T47D (cell line): ENCODE measurements at regions not wholly inside any gene's neighbourhood (a gene's known extent, or its start where the extent isn't known, plus 50 kb on each side); places are given as distances from the start of the nearest gene placed in this dataset.
"Not testable (repeated sequence)": the region's sequence is repeated elsewhere in the genome, so short reads cannot be mapped to it uniquely, and the experiment has no call there.

ENCODE experiments used
- DNase-seq, 2 experiments: peaks; one replicate each; pipeline versions ENCODE4 v3.0.0 to v3.0.0-alpha.2; 2011 to 2012; ENCODE audit warnings: low read depth in 1 of 2, low spot score in 1 of 2
- JUND ChIP-seq: IDR thresholded peaks from 2 replicates; pipeline ENCODE4 v1.6.1; 2012; ENCODE audit warnings: low read depth
- in situ Hi-C: cut with HindIII; loops from 2 replicates; pipeline ENCODE4 v1.10.0; 2016; ENCODE audit warnings: low sequenced_read_pairs, low pct_unique_long_range_greater_than_20kb

DNA sequence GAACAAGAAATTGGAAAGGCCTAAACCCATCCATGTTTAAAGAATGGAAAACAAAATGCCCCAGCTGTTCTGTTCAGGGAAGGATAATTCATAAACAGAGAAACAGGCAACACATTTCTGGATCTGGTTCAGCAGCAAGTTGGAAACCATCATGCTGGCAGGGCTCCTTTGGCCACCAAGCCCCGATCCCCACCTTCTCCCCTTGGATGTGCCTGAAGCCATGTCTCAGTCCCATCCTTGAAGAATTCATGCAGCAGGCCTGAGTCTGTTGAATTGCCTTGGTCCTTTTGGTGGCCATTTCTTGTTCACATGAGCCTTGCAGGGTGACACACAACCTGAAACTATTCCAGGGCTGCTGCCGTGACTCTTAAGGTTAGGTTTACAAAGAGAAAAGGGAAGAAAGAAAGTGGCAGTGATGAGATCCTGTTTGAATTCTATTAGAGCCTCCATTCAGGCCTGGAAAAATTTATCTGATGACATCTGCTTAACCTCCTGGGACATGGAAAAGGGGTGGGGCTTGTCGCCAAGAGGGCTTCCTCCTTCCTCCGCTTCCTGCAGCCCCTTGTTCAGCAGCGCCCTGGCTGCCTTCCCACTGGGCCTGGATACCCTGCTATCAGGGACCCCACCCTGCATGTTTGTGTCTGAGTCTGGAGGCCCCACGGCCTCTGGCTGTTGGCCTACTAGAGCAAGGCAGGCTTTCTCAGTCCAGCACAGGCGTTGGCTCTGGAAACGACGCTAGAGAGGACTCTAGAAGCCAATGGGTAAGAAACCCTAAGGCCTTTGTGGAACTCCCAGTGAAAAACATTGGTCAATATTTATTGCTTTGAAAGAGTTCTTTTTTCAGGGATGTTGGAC, 341.9 kb downstream of the C12orf75 start:
- no peak for TF ChIP-seq JUND
- no peak for DNase-seq
- in situ Hi-C loops, result no loop called here

DNA sequence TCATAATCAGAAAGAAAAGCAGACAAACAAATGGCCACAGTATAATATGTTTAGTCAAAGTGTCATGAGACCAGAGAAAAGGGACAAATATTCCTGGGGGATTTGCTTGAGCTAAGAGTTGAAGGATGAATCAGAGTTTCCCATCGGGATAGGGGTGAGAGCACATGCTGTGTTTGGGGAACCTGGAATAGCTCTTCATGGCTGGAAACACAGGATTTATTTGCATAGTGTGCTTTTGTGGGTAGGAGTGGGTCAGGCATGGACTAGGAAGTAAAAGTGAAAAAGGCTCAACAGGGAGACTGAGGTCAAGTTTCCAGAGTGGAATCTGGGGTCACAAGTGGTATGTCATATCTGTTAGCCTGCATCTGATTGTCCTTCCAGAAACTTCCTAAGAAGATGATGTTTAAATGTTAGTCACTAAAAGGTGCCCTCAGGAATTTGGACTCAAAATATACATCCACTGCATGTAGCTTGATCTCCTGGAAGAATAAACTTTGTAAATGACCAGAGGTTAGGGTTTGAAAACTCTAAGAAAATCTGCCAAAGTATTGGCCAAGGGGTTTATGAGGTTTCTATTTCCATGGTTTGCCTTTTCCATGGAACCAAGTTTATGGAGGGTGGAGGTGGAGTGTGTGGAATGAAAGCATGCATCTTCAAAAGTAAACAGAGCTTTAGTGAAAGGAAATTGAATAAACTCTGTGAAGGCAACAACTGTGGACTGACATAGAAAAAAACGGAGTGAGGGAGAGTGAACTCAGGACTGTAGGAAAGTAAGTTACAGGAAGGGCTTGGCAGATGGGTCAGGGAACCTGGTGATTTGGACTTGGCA, 344.6 kb downstream of the C12orf75 start:
- DNase-seq, result no peak
- no peak for TF ChIP-seq JUND
- in situ Hi-C loops, result no loop called here

DNA sequence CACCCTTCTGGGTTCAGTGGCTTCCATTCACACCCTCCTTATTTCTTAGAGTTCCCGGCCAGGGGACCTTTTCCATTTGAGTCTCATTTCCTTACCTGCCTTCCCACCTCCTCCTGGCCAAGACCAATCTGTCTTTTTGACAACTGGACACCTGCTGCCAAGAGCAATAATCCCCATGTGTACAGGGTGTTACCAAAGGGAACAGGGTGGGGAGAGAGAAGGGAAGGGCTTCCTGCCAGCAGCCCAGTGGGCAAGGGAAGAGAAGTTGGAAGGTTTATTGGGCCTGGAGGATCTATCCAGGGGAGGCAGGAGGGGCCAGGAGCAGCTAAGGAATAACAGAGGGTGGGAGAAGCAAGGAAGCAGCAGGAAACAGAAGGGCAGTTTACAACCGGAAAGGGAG, 346.2 kb downstream of the C12orf75 start:
- no peak for TF ChIP-seq JUND
- DNase-seq, result no peak
- in situ Hi-C loops, result no loop called here

DNA sequence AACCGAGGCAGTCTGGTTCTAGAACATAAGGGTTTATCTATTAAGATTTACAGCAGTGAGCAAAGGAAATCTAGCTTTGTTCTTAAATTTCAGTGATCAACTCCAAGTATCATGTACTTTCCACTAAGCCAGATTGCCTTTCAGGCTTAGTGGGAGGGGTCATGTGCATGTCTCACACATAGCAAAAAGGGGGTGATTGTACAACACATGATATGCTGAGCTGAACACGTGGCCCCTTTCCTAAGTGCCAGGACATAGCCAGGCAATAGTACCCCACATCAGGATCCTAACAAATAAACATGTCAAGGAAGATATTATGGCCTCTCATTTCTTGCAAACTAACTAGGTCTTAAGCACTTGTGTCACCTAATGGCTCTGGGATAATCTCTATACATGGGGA, 347.2 kb downstream of the C12orf75 start:
- TF ChIP-seq JUND, result no peak
- in situ Hi-C loops, result no loop called here
- DNase-seq, result no peak

DNA sequence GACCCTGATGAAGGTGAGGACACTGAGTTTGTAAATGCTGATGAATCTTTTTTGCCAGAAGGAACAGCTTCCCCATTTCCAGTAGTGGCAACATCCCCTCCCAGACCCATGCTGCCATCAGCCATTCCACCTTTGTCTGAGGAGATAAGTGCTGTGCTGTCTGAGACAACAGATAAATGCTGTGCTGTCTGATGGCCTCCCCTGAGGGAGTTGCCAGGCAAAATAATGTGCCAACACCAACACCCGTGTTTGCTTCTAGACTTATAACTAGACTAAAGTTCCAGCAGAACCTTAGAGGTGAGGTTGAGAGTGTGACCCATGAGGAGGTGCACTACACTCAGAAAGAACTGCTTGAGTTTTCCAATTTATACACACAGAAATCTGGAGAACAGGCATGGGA, 349.5 kb downstream of the C12orf75 start:
- DNase-seq, result no peak
- in situ Hi-C loops, result no loop called here
- TF ChIP-seq JUND, result no peak

DNA sequence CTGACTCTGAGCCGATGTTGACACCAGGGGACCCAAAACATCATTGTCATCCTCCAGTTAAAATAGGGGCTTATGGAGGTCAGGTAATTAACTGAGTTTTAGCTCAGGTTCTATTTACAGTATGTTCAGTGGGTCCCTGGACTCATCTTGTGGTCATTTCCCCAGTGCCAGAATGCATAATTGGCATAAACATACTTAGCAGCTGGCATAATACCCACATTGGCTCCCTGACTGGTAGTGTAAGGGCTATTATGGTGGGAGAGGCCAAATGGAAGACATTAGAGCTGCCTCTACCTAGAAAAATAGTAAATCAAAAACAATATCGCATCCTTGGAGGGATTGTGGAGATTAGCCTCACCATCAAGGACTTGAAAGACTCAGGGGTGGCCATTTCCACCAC, 350.9 kb downstream of the C12orf75 start:
- in situ Hi-C loops, result no loop called here
- no peak for DNase-seq
- no peak for TF ChIP-seq JUND

DNA sequence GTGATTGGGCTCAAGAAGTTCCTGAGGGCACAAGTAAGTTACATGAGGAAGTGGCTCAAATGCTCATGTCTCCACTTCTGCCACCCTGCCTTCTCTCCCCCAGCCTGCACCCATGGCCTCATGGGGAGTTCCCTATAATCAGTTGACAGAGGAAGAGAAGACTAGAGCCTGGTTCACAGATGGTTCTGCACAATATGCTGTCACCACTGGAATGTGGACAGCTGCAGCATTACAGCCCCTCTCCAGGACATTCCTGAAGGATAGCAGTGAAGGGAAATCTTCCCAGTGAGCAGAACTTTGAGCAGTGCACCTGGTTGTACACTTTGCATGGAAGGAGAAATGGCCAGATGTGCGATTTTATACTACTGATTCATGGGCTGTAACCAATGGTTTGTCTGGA, 352.3 kb downstream of the C12orf75 start:
- in situ Hi-C loops, DNase-seq: not testable (repeated sequence)

DNA sequence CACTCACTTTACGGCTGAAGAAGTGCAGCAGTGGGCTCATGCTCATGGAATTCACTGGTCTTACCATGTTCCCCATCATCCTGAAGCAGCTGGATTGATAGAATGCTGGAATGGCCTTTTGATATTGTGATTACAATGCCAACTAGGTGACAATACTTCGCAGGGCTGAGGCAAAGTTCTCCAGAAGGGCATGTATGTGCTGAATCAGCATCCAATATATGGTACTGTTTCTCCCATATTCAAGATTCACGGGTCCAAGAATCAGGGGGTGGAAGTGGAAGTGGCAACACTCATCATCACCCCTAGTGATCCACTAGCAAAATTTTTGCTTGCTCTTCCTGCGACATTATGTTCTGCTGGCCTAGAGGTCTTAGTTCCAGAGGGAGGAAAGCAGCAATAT, 353.3 kb downstream of the C12orf75 start:
- in situ Hi-C loops, DNase-seq: not testable (repeated sequence)

DNA sequence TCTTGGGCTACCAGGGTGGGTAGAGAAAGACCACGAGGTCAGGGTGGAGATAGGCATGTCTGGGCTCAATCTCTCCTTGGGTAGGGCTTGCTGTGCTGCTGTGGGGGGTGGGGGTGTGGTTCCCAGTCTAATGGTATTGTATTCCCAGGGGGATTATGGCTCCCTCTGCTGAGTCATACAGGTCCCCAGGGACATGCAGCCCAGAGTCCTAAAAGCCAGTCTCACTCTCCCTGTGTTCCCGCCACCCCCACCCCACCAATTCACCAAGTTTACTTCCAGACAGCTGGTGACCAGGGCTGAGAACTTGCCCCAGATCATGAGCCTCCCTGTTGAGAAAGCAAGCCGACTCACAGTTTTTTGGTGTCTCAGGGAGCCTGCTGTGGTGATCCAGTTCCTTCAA, 367.6 kb downstream of the C12orf75 start:
- in situ Hi-C loops, result no loop called here

DNA sequence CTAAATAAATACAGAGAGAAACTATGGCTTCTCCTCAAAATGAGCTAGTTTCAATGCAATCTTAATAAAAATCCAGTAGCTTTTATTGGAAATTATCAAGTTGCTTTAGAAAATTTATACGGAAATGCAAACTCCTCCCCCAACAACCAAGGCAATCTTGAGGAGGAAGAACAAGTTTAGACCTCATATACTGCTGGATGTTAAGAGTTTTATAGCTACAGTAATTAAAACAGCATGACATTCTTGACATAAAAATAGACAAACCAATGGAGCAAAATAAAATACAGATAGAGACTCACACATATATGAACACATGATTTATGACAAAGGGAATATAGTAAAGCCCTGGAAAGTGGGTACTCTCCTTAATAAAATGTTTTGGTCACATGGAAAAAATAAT, 368.7 kb downstream of the C12orf75 start:
- in situ Hi-C loops, result no loop called here
- DNase-seq, result no peak
- TF ChIP-seq JUND, result no peak

More for the DNA sequence above, 367.6 kb downstream of the C12orf75 start:
- no peak for DNase-seq
- TF ChIP-seq JUND, result no peak

DNA sequence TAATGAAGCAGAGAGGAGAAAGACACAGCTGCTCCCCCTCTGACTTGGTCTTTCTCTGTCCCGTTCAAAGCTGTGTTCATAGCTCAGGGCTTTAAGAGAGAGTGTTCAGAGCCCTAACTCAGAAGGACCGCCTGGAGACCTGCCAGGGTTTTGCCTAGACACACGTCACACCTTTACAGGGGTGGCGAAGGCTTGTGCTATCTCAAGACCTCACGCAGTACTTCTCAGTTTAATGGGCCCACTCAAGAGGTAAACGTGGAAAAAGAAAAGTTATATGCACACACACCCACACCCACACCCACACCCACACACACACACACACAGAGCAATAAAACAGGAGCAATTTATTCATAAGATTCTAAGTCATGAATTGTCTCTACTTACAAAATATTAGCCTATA, 374.3 kb downstream of the C12orf75 start:
- DNase-seq, result no peak
- in situ Hi-C loops, result no loop called here
- no peak for TF ChIP-seq JUND

DNA sequence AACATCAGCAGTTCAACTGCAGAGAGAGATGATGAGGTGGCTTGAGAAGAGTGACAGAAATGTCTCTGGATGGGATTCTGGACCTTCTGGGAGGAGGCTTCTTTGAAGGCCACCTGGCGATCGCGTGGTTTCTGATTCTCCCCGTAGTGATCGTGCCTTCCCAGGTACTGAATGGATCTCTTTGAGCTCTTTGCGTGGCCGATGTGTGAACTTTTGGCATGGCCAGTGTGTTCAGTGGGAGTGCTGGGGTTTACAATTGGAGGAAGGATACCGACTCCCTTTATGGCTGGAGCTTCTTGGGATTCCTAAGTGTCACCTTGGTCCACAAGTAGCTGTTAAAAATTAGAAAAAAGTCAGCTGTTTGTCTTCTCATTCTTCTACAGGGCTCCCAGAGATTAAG, 374.7 kb downstream of the C12orf75 start:
- in situ Hi-C loops, result no loop called here
- no peak for DNase-seq

DNA sequence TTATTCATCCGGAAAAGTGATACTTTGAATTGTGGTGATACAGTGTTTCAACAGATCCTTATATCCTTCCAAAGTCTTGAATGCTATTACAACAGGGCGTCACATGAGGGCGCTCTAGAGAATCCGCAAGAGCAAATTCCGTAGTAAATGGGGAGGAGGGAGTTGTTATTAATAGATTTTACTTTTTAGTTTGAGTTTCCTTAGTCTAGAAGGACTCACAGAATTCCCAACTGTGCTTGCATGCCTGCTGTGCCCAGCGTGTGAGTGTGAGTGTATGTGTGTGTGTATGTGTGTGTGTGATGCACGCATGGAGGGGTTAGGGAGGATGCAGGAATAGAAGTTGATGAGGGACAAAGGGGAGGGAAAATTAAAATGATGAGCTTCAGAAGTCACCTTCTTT, 375.3 kb downstream of the C12orf75 start:
- in situ Hi-C loops, result no loop called here
- no peak for TF ChIP-seq JUND
- DNase-seq, result peak in 1 of 2 experiments; percentile 48

More for the DNA sequence above, 374.7 kb downstream of the C12orf75 start:
- no peak for TF ChIP-seq JUND
